PFSK-1 (cell line): ENCODE measurements at regions not wholly inside any gene's neighbourhood (a gene's known extent, or its start where the extent isn't known, plus 50 kb on each side); places are given as distances from the start of the nearest gene placed in this dataset.

ENCODE experiments used
- FOXP2 ChIP-seq: optimal IDR thresholded peaks from 2 replicates; pipeline ENCODE3; 2011; ENCODE audit warnings: borderline replicate concordance, control low read depth, inconsistent platforms; ENCODE audit not compliant: insufficient read depth; ENCODE audit errors: extremely low read length, extremely low read depth
- POLR2AphosphoS5 ChIP-seq: IDR thresholded peaks from 2 replicates; pipeline ENCODE4 v1.6.1; 2012; ENCODE audit warnings: low read depth, mild to moderate bottlenecking, control low read depth, low read length, moderate library complexity
- REST ChIP-seq, 2 experiments: IDR thresholded peaks; 2 replicates each; pipeline versions ENCODE4 v1.6.1 to v1.8.0; 2011 to 2012; ENCODE audit warnings: low read depth in 2 of 2, low read length in 2 of 2, control low read depth in 1 of 2, inconsistent platforms in 1 of 2, mild to moderate bottlenecking in 1 of 2, moderate library complexity in 1 of 2; ENCODE audit not compliant: insufficient read depth in 1 of 2
- SIN3A ChIP-seq: IDR thresholded peaks from 2 replicates; pipeline ENCODE4 v1.6.1; 2012; ENCODE audit warnings: mild to moderate bottlenecking, low read length, moderate library complexity, borderline replicate concordance; ENCODE audit not compliant: insufficient read depth
- TAF1 ChIP-seq: IDR thresholded peaks from 2 replicates; pipeline ENCODE4 v1.6.1; 2012; ENCODE audit warnings: low read length, control low read depth, borderline replicate concordance; ENCODE audit not compliant: insufficient read depth

GRCh38 chr10:104505521-104506042 lies 135.5 kb upstream of the SORCS3 start:
- TF ChIP-seq FOXP2 (no peak), POLR2AphosphoS5 (no peak), TAF1 (no peak), SIN3A (no peak), REST (IDR thresholded peaks at IDR 0.05; ENCODE audit: insufficient read depth in 1 of 2, low read depth in 2 of 2, low read length in 2 of 2) (no peak)

GRCh38 chr10:104509981-104510380 lies 131.1 kb upstream of the SORCS3 start:
- TF ChIP-seq REST (IDR thresholded peaks at IDR 0.05; ENCODE audit: insufficient read depth in 1 of 2, low read depth in 2 of 2, low read length in 2 of 2) (no peak), TAF1 (no peak), FOXP2 (no peak), SIN3A (no peak), POLR2AphosphoS5 (no peak)

GRCh38 chr10:104510644-104511043 lies 130.4 kb upstream of the SORCS3 start:
- TF ChIP-seq TAF1 = no peak
- no peak for TF ChIP-seq REST (IDR thresholded peaks at IDR 0.05; ENCODE audit: insufficient read depth in 1 of 2, low read depth in 2 of 2, low read length in 2 of 2)
- TF ChIP-seq FOXP2 = no peak
- no peak for TF ChIP-seq POLR2AphosphoS5
- no peak for TF ChIP-seq SIN3A

GRCh38 chr10:104512800-104513199 lies 128.3 kb upstream of the SORCS3 start:
- TF ChIP-seq FOXP2 (no peak), POLR2AphosphoS5 (no peak), TAF1 (no peak), SIN3A (no peak), REST (IDR thresholded peaks at IDR 0.05; ENCODE audit: insufficient read depth in 1 of 2, low read depth in 2 of 2, low read length in 2 of 2) (no peak)
